ENCODE measurements at regions not wholly inside any gene's neighbourhood (a gene's known extent, or its start where the extent isn't known, plus 50 kb on each side); places are given as distances from the start of the nearest gene placed in this dataset.

GRCh38 chr17:83153681-83154310 lies 74.4 kb downstream of the METRNL start:
- H3K4me3 ChIP-seq (ENCODE audit: low read length) = no peak overlapping the region
- TF ChIP-seq EZH2 (IDR thresholded peaks at IDR 0.05; ENCODE audit: low read length, unreplicated experiment) (no peak), CTCF (conservative IDR thresholded peaks at IDR 0.05; ENCODE audit: low read depth, low read length) (no peak), EZH2phosphoT487 (IDR thresholded peaks at IDR 0.05; ENCODE audit: borderline replicate concordance, low read length) (no peak)
- no peaks in the 10 kb centered on the region for H3K36me3 ChIP-seq (ENCODE audit: low read depth, low read length)
- intact Hi-C loops (cut with micrococcal nuclease) = no loop called here
- no peak overlapping the region for H3K9ac ChIP-seq (ENCODE audit: low read length)
- no peaks in the 10 kb centered on the region for H3K9me3 ChIP-seq (ENCODE audit: low read length)
- H3K79me2 ChIP-seq (ENCODE audit: low read length) = no peaks in the 10 kb centered on the region
- no peak overlapping the region for H3K4me2 ChIP-seq (ENCODE audit: low read length)
- ATAC-seq (no peak), DNase-seq (no peak)
- no peak overlapping the region for H2AFZ ChIP-seq (ENCODE audit: low read length)
- no peaks in the 10 kb centered on the region for H4K20me1 ChIP-seq (ENCODE audit: low read length)
- H3F3A ChIP-seq (ENCODE audit: low read length, unreplicated experiment) = no peaks in the 10 kb centered on the region
- no peaks in the 10 kb centered on the region for H3K9me2 ChIP-seq (replicated peaks; ENCODE audit: low read length)
- ChIA-PET CTCF (interaction anchor here (0.7 kb wide), 1 partner anchor 38 kb away, joined by 3 read pairs; no protein-coding TSS in a partner anchor), POLR2A (ENCODE audit: unreplicated experiment) (no interaction called here)
- BruUV-seq (replicated peaks) = no TSS peak
- H3K27ac ChIP-seq (ENCODE audit: low read length) = no peak overlapping the region
- 0 out of 2 replicates have a peak, but pooled peaks cover 4% of the 10 kb centered on the region for H3K27me3 ChIP-seq (ENCODE audit: low read length)
- no peaks in the 10 kb centered on the region for H3K4me1 ChIP-seq (ENCODE audit: insufficient read depth, low read length)

- TF ChIP-seq EZH2 (IDR thresholded peaks at IDR 0.05; ENCODE audit: low read length, unreplicated experiment) (no peak), EZH2phosphoT487 (IDR thresholded peaks at IDR 0.05; ENCODE audit: borderline replicate concordance, low read length) (no peak), CTCF (conservative IDR thresholded peaks at IDR 0.05; ENCODE audit: low read depth, low read length) (no peak)
- Histone ChIP-seq H3K4me1 (ENCODE audit: insufficient read depth, low read length) (no peaks in the 10 kb centered on the region), H3K4me3 (ENCODE audit: low read length) (no peak overlapping the region), H3F3A (ENCODE audit: low read length, unreplicated experiment) (no peaks in the 10 kb centered on the region), H3K9ac (ENCODE audit: low read length) (no peak overlapping the region), H3K36me3 (ENCODE audit: low read depth, low read length) (no peaks in the 10 kb centered on the region), H3K27me3 (ENCODE audit: low read length) (peaks cover 11% of the 10 kb centered on the region; the same call in 1 of the 2 replicates), H3K4me2 (ENCODE audit: low read length) (no peak overlapping the region), H4K20me1 (ENCODE audit: low read length) (no peaks in the 10 kb centered on the region), H3K9me2 (replicated peaks; ENCODE audit: low read length) (no peaks in the 10 kb centered on the region), H3K9me3 (ENCODE audit: low read length) (no peaks in the 10 kb centered on the region), H3K79me2 (ENCODE audit: low read length) (no peaks in the 10 kb centered on the region), H2AFZ (ENCODE audit: low read length) (no peak overlapping the region), H3K27ac (ENCODE audit: low read length) (no peak overlapping the region)
- CTCF ChIA-PET = interaction anchor here (0.7 kb wide), 1 partner anchor 39 kb away, joined by 3 read pairs; no protein-coding TSS in a partner anchor
- no TSS peak for BruUV-seq (replicated peaks)
- POLR2A ChIA-PET (ENCODE audit: unreplicated experiment) = no interaction called here
- intact Hi-C loops (cut with micrococcal nuclease) = no loop called here
- ATAC-seq = no peak
- no peak for DNase-seq
Measured at GRCh38 chr17:83154311-83155127, 75.1 kb downstream of the METRNL start.

All from PC-3 (cell line).